Colonic mucosa (tissue), 4 donors: ENCODE measurements at regions not wholly inside any gene's neighbourhood (a gene's known extent, or its start where the extent isn't known, plus 50 kb on each side); places are given as distances from the start of the nearest gene placed in this dataset.

Experiments used
- DNase-seq: peaks from one replicate; pipeline ENCODE4 v3.0.0-alpha.2; 2020
- H3K27ac ChIP-seq: fragments of 200-600 bp; one replicate; pipeline ENCODE4 v1.8.0; 2021
- H3K27me3 ChIP-seq: fragments of 200-600 bp; one replicate; pipeline ENCODE4 v1.8.0; 2021
- H3K36me3 ChIP-seq: fragments of 200-600 bp; one replicate; pipeline ENCODE4 v1.8.0; 2021
- H3K4me1 ChIP-seq: fragments of 200-600 bp; one replicate; pipeline ENCODE4 v1.8.0; 2021; ENCODE audit warnings: mild to moderate bottlenecking
- H3K4me3 ChIP-seq: fragments of 200-600 bp; one replicate; pipeline ENCODE4 v1.8.0; 2021
- H3K9ac ChIP-seq, 2 donors: one replicate each; pipeline ENCODE4 v1.7.0; 2013; ENCODE audit warnings: control low read depth in 2 of 2, low read depth in 2 of 2, low read length in 2 of 2
- H3K9me3 ChIP-seq: fragments of 200-600 bp; one replicate; pipeline ENCODE4 v1.8.0; 2021
- CTCF ChIP-seq: fragments of 200-600 bp; IDR thresholded peaks from one replicate; pipeline ENCODE4 v1.8.0; 2022; ENCODE audit warnings: antibody characterized with exemption, mild to moderate bottlenecking
- intact Hi-C: fragments of 100-400 bp; cut with DNase I; formaldehyde crosslinking; loops from one replicate; pipeline ENCODE4 v1.14.1; 2022
- donor health status: healthy.
- donor health status: DM: no; HTN: no; CAD: no.
- donor health status: DM: no; HTN: no; CAD: no.

- H3K4me1 ChIP-seq, result no peaks in the 10 kb centered on the region
- DNase-seq, result peak; percentile 4
- no peaks in the 10 kb centered on the region for H3K36me3 ChIP-seq
- H3K9me3 ChIP-seq, result no peaks in the 10 kb centered on the region
- H3K27ac ChIP-seq, result no peak overlapping the region
- H3K27me3 ChIP-seq, result no peaks in the 10 kb centered on the region
- intact Hi-C loops, result no loop called here
- TF ChIP-seq CTCF, result no peak
- H3K4me3 ChIP-seq, result no peak overlapping the region
- no peak overlapping the region for H3K9ac ChIP-seq
Measured at GRCh38 chr10:77696584-77696983, 59.0 kb upstream of the KCNMA1 start.

DNA sequence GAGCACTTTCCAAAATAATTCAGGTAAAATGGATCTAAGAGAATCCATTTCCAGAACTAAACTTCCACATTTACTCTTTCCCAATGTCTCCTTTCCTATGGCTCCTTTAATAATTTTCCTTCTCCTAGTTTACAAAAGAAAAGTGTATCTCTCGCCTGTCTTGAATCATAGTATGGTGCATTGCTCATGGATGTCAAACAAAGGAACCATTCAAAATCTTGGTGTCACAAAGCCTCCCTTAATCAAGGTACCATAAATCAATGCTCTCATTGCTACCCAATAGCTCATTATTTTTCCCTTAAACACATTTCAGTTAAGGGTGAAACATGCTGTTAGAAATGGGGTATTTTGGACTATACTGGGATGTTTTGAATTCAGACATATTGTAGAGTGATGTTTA, 57.6 kb upstream of the KCNMA1 start:
- Histone ChIP-seq H3K27me3 (no peaks in the 10 kb centered on the region), H3K9ac (no peak overlapping the region), H3K4me3 (no peak overlapping the region), H3K4me1 (no peaks in the 10 kb centered on the region), H3K9me3 (no peaks in the 10 kb centered on the region), H3K27ac (no peak overlapping the region), H3K36me3 (no peaks in the 10 kb centered on the region)
- intact Hi-C loops, result no loop called here
- no peak for DNase-seq
- no peak for TF ChIP-seq CTCF

DNA sequence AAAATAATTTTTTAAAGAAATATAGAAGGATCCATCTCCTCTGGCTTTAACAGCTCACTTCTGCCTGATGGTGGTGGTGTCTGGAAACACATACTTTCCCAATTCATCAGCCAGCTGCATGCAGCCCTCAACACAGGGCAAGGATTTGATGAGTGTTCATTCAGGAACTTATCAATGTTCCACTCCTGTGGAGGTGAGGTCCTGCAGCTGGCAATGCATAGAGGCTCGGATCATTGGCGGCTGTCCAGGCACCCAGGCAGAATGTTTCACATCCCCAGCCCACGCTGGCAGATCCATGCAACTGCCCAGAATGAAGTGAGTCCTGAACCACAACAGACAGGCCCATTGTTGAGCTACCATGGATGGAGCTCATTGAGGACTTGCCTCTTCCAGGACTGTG, 55.2 kb upstream of the KCNMA1 start:
- no peak for TF ChIP-seq CTCF
- DNase-seq, result peak; percentile 6

DNA sequence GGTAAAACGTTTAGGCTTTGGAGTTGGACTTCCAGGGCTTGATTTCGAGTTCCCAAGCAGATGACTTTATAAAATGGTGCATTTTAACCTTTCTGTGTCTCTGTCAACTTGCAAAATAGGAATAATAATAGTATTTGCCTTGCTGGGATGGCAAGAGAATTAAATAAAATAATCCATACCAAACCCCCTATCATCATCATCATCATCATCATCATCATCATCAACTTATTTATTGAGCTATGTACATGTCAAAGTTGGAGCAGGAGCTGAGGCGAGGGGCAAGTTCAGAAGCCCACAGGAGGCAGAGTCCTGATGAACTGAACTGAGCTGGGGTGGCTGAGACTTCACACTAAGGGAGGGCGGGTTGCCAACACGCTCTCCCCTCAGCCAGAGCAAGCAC, 51.7 kb upstream of the KCNMA1 start:
- intact Hi-C loops, result no loop called here
- no peak for TF ChIP-seq CTCF

More for the DNA sequence above, 55.2 kb upstream of the KCNMA1 start:
- Histone ChIP-seq H3K27ac (no peak overlapping the region), H3K4me3 (no peak overlapping the region), H3K27me3 (no peaks in the 10 kb centered on the region), H3K9ac (no peak overlapping the region), H3K4me1 (no peaks in the 10 kb centered on the region), H3K9me3 (no peaks in the 10 kb centered on the region), H3K36me3 (no peaks in the 10 kb centered on the region)
- intact Hi-C loops, result no loop called here

DNA sequence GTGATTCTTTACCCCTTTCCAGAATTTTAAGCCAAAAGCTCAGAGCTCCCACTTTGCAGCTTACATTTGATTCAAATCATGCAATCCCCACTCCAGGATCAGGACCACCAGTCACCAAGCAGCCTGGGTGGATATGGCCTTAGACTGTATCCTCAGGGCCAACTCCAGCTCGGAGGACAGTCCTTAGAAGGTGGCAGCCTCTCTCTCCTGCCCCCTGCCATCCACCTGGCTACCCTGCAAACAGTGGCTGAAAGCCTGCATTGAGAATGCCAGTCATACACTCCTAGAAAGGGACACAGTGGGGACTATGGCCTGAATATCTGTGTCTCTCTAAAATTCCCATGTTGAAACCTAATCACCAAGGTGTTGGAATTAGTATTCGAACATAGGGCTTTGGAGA, 50.0 kb upstream of the KCNMA1 start:
- no peaks in the 10 kb centered on the region for H3K36me3 ChIP-seq
- H3K9me3 ChIP-seq, result no peaks in the 10 kb centered on the region
- no peak for TF ChIP-seq CTCF
- peak; percentile 9 for DNase-seq
- H3K9ac ChIP-seq, result no peak overlapping the region
- H3K27me3 ChIP-seq, result no peaks in the 10 kb centered on the region
- H3K4me3 ChIP-seq, result no peak overlapping the region
- H3K4me1 ChIP-seq, result no peaks in the 10 kb centered on the region
- no peak overlapping the region for H3K27ac ChIP-seq
- intact Hi-C loops, result no loop called here

More for the DNA sequence above, 51.7 kb upstream of the KCNMA1 start:
- Histone ChIP-seq H3K4me1 (no peaks in the 10 kb centered on the region), H3K27me3 (no peaks in the 10 kb centered on the region), H3K36me3 (no peaks in the 10 kb centered on the region), H3K9ac (no peak overlapping the region), H3K4me3 (no peak overlapping the region), H3K9me3 (no peaks in the 10 kb centered on the region), H3K27ac (no peak overlapping the region)
- peak; percentile 13 for DNase-seq
